Stimulated activated memory B cell treated with anti-CD40 and anti-IgM and Interleukin-4, amounts not matched to agents 10 μg/mL and 1 μg/mL and 100 μg/mL, for 72 hours (primary cell): ENCODE measurements at regions not wholly inside any gene's neighbourhood (a gene's known extent, or its start where the extent isn't known, plus 50 kb on each side); places are given as distances from the start of the nearest gene placed in this dataset.

Experiments used
- ATAC-seq: fragments of 150-1000 bp; cut with Tn5 transposase; 2 replicates; pipeline ENCODE4 v1.10.0; 2021
- H3K27ac Mint-ChIP-seq: one replicate; pipeline ENCODE4 v1.8.0; 2022; ENCODE audit warnings: mild to moderate bottlenecking, mixed read lengths
- H3K27me3 Mint-ChIP-seq: one replicate; pipeline ENCODE4 v1.8.0; 2022; ENCODE audit warnings: mixed read lengths
- H3K36me3 Mint-ChIP-seq: one replicate; pipeline ENCODE4 v1.8.0; 2022; ENCODE audit warnings: mixed read lengths
- H3K4me1 Mint-ChIP-seq: one replicate; pipeline ENCODE4 v1.8.0; 2022; ENCODE audit warnings: mixed read lengths
- H3K4me3 Mint-ChIP-seq: one replicate; pipeline ENCODE4 v1.8.0; 2022; ENCODE audit warnings: mild to moderate bottlenecking, moderate library complexity, mixed read lengths
- H3K9me3 Mint-ChIP-seq: one replicate; pipeline ENCODE4 v1.8.0; 2022; ENCODE audit warnings: mixed read lengths

- Mint-ChIP-seq H3K27ac (no peak overlapping the region), H3K9me3 (no peaks in the 10 kb centered on the region), H3K4me3 (no peak overlapping the region), H3K4me1 (peaks cover 28% of the 10 kb centered on the region), H3K27me3 (no peaks in the 10 kb centered on the region), H3K36me3 (peaks cover 42% of the 10 kb centered on the region)
- no peak for ATAC-seq
Observed at GRCh38 chr1:219993554-219994433, 52.5 kb downstream of the EPRS1 start.

- no peak for ATAC-seq
- Mint-ChIP-seq H3K27ac (peak overlapping the region; percentile 65), H3K36me3 (peaks cover 47% of the 10 kb centered on the region), H3K4me3 (no peak overlapping the region), H3K27me3 (no peaks in the 10 kb centered on the region), H3K9me3 (no peaks in the 10 kb centered on the region), H3K4me1 (peaks cover 46% of the 10 kb centered on the region)
Observed at GRCh38 chr1:219991919-219992318, 54.4 kb downstream of the EPRS1 start.

GRCh38 chr1:219991511-219991810 lies 54.8 kb downstream of the EPRS1 start:
- Mint-ChIP-seq H3K4me1 (peaks cover 47% of the 10 kb centered on the region), H3K9me3 (no peaks in the 10 kb centered on the region), H3K27me3 (no peaks in the 10 kb centered on the region), H3K27ac (peak overlapping the region; percentile 65), H3K36me3 (peaks cover 47% of the 10 kb centered on the region), H3K4me3 (no peak overlapping the region)
- ATAC-seq: no peak

GRCh38 chr1:219990782-219991510 lies 55.4 kb downstream of the EPRS1 start:
- H3K4me1 Mint-ChIP-seq: peaks cover 47% of the 10 kb centered on the region
- ATAC-seq: no peak
- peaks cover 44% of the 10 kb centered on the region for H3K36me3 Mint-ChIP-seq

GRCh38 chr1:219989766-219990165 lies 56.5 kb downstream of the EPRS1 start:
- Mint-ChIP-seq H3K9me3 (no peaks in the 10 kb centered on the region), H3K4me1 (peaks cover 51% of the 10 kb centered on the region), H3K27ac (peak overlapping the region; percentile 96), H3K27me3 (no peaks in the 10 kb centered on the region), H3K36me3 (peaks cover 33% of the 10 kb centered on the region), H3K4me3 (no peak overlapping the region)
- ATAC-seq: no peak

More at GRCh38 chr1:219990782-219991510, 55.4 kb downstream of the EPRS1 start:
- H3K27ac Mint-ChIP-seq: no peak overlapping the region
- no peak overlapping the region for H3K4me3 Mint-ChIP-seq
- no peaks in the 10 kb centered on the region for H3K9me3 Mint-ChIP-seq
- H3K27me3 Mint-ChIP-seq: no peaks in the 10 kb centered on the region

GRCh38 chr1:219988818-219989217 lies 57.5 kb downstream of the EPRS1 start:
- no peaks in the 10 kb centered on the region for H3K27me3 Mint-ChIP-seq
- no peak for ATAC-seq
- peak overlapping the region; percentile 80 for H3K4me3 Mint-ChIP-seq

GRCh38 chr1:219988387-219988786 lies 57.9 kb downstream of the EPRS1 start:
- Mint-ChIP-seq H3K27ac (peak overlapping the region; percentile 96), H3K4me1 (peaks cover 55% of the 10 kb centered on the region), H3K9me3 (no peaks in the 10 kb centered on the region), H3K4me3 (peak overlapping the region; percentile 80), H3K36me3 (peaks cover 39% of the 10 kb centered on the region), H3K27me3 (no peaks in the 10 kb centered on the region)
- peak; percentile 70 for ATAC-seq

More at GRCh38 chr1:219988818-219989217, 57.5 kb downstream of the EPRS1 start:
- Mint-ChIP-seq H3K9me3 (no peaks in the 10 kb centered on the region), H3K36me3 (peaks cover 37% of the 10 kb centered on the region), H3K27ac (peak overlapping the region; percentile 96), H3K4me1 (peaks cover 55% of the 10 kb centered on the region)

- no peak for ATAC-seq
- Mint-ChIP-seq H3K27ac (peak overlapping the region; percentile 96), H3K4me3 (no peak overlapping the region), H3K36me3 (peaks cover 31% of the 10 kb centered on the region), H3K4me1 (peaks cover 55% of the 10 kb centered on the region), H3K27me3 (no peaks in the 10 kb centered on the region), H3K9me3 (no peaks in the 10 kb centered on the region)
Observed at GRCh38 chr1:219987325-219987724, 59.0 kb upstream of the SLC30A10 start.

GRCh38 chr1:219985169-219985568 lies 56.8 kb upstream of the SLC30A10 start:
- peaks cover 27% of the 10 kb centered on the region for H3K36me3 Mint-ChIP-seq
- peak overlapping the region; percentile 23 for H3K4me3 Mint-ChIP-seq
- no peaks in the 10 kb centered on the region for H3K9me3 Mint-ChIP-seq
- H3K4me1 Mint-ChIP-seq: peaks cover 40% of the 10 kb centered on the region
- H3K27ac Mint-ChIP-seq: peak overlapping the region; percentile 55
- no peaks in the 10 kb centered on the region for H3K27me3 Mint-ChIP-seq
- peak; percentile 41 for ATAC-seq
